ENCODE measurements at regions not wholly inside any gene's neighbourhood (a gene's known extent, or its start where the extent isn't known, plus 50 kb on each side); places are given as distances from the start of the nearest gene placed in this dataset.

GRCh38 chr11:133726542-133726941 is 118.8 kb downstream of the SPATA19 start:
- Histone ChIP-seq H3K4me2 (ENCODE audit: insufficient read depth, insufficient read length, low read length) (no peak overlapping the region), H3K4ac (ENCODE audit: low read depth, low read length) (no peak overlapping the region), H3K79me2 (ENCODE audit: insufficient read depth, low read length) (no peaks in the 10 kb centered on the region), H2BK15ac (ENCODE audit: low read depth, low read length) (no peak overlapping the region), H3K23me2 (ENCODE audit: insufficient read length, low read depth, low read length, poor library complexity, severe bottlenecking) (no peaks in the 10 kb centered on the region), H2BK20ac (ENCODE audit: low read depth, low read length, poor library complexity, severe bottlenecking) (no peak overlapping the region), H2AFZ (ENCODE audit: low read length) (no peak overlapping the region), H3K27ac (ENCODE audit: insufficient read length, low read depth, low read length) (no peak overlapping the region), H3K18ac (ENCODE audit: insufficient read length, low read depth, low read length) (no peak overlapping the region), H3K9ac (ENCODE audit: extremely low read depth, insufficient read length, low read length) (no peak overlapping the region), H4K20me1 (ENCODE audit: control insufficient read depth, insufficient read depth, insufficient read length) (peaks cover 2% of the 10 kb centered on the region), H2BK120ac (ENCODE audit: low read depth, low read length, poor library complexity, severe bottlenecking) (no peak overlapping the region), H3K9me3 (ENCODE audit: control insufficient read depth, low read depth, low read length) (no peaks in the 10 kb centered on the region), H2AK5ac (ENCODE audit: insufficient read length, low read length) (no peak overlapping the region), H2BK5ac (ENCODE audit: insufficient read length, low read length) (no peak overlapping the region), H3K14ac (ENCODE audit: insufficient read depth, low read length) (no peak overlapping the region), H3K56ac (ENCODE audit: insufficient read length, low read depth, low read length) (no peak overlapping the region), H4K5ac (ENCODE audit: insufficient read length, low read depth, low read length) (no peak overlapping the region), H4K91ac (ENCODE audit: insufficient read length, low read depth, low read length) (no peak overlapping the region), H3K23ac (ENCODE audit: insufficient read length, low read depth, low read length) (no peak overlapping the region), H3K27me3 (ENCODE audit: insufficient read depth, low read length) (no peaks in the 10 kb centered on the region), H3K4me1 (ENCODE audit: insufficient read depth, low read length) (no peaks in the 10 kb centered on the region), H3K79me1 (ENCODE audit: insufficient read depth, low read depth, low read length, poor library complexity, severe bottlenecking) (no peaks in the 10 kb centered on the region), H2BK12ac (ENCODE audit: insufficient read length, low read depth, low read length) (no peak overlapping the region), H3T11ph (ENCODE audit: low read length) (no peak overlapping the region), H4K8ac (replicated peaks; ENCODE audit: insufficient read length, low read depth, low read length) (no peak overlapping the region)
- H3K27me3 Mint-ChIP-seq (ENCODE audit: low read depth) = peaks cover 5% of the 10 kb centered on the region
- WGBS (ENCODE audit: extremely low coverage, insufficient read length, low lambda C conversion rate) = no CpG with 5 or more reads among the region's 2 CpGs
- peaks cover 11 to 13% of the 10 kb centered on the region in 2 experiments for H3K4me1 Mint-ChIP-seq
- H3K27ac Mint-ChIP-seq = no peak overlapping the region
- no peak for DNase-seq
- no peaks in the 10 kb centered on the region; a peak in 1 of 5 replicates for H3K9me3 Mint-ChIP-seq
- H3K36me3 Mint-ChIP-seq (ENCODE audit: insufficient read depth in 1 of 3, low read depth in 3 of 3) = no peaks in the 10 kb centered on the region; a peak in 2 of 7 replicates
- H3K4me3 Mint-ChIP-seq = no peak overlapping the region
- TF ChIP-seq CTCF (conservative IDR thresholded peaks at IDR 0.05) = no peak

Measured in H9 (cell line).